Esophagus muscularis mucosa (tissue), 3 donors: ENCODE measurements at regions not wholly inside any gene's neighbourhood (a gene's known extent, or its start where the extent isn't known, plus 50 kb on each side); places are given as distances from the start of the nearest gene placed in this dataset.

ENCODE experiments used
- CTCF ChIP-seq, 3 experiments: fragments of 200-600 bp in 2 of 3; fragments of 450-650 bp in 1 of 3; sonication (generic) in 2 of 3; IDR thresholded peaks; one replicate each; pipeline ENCODE4 v1.5.1; 2017 to 2019; ENCODE audit warnings: antibody characterized with exemption in 3 of 3, mild to moderate bottlenecking in 2 of 3, moderate library complexity in 1 of 3
- POLR2A ChIP-seq: fragments of 450-650 bp; IDR thresholded peaks from one replicate; pipeline ENCODE4 v1.6.1; 2017; ENCODE audit warnings: antibody characterized with exemption, moderate library complexity, mild to moderate bottlenecking, low read depth

GRCh38 chr9:115951977-115952376 is 201.6 kb upstream of the PAPPA start:
- TF ChIP-seq POLR2A (no peak), CTCF (IDR thresholded peaks at IDR 0.05) (no peak)
